22Rv1 (cell line): ENCODE measurements at regions not wholly inside any gene's neighbourhood (a gene's known extent, or its start where the extent isn't known, plus 50 kb on each side); places are given as distances from the start of the nearest gene placed in this dataset.

Experiments
- CTCF ChIP-seq: fragments of 450-650 bp; IDR thresholded peaks from 2 replicates; pipeline ENCODE4 v1.5.1; 2017; ENCODE audit warnings: mild to moderate bottlenecking
- ZFX ChIP-seq: fragments of 450-650 bp; IDR thresholded peaks from 2 replicates; pipeline ENCODE4 v1.6.1; 2017; ENCODE audit warnings: antibody characterized with exemption, borderline replicate concordance

GRCh38 chr6:28738396-28738765 lies 185.4 kb downstream of the TRIM27 start:
- TF ChIP-seq CTCF (no peak), ZFX (no peak)
